AML-193 (cell line): ENCODE measurements at regions not wholly inside any gene's neighbourhood (a gene's known extent, or its start where the extent isn't known, plus 50 kb on each side); places are given as distances from the start of the nearest gene placed in this dataset.

ENCODE experiments used
- DNase-seq, 2 experiments: peaks; one replicate each; lab custom pipeline; 2025; lab: John Stamatoyannopoulos, UW

GRCh38 chr3:159620281-159620680 is 368.4 kb upstream of the IL12A start:
- no peak for DNase-seq

GRCh38 chr3:159620873-159621272 is 367.8 kb upstream of the IL12A start:
- DNase-seq, result no peak

DNA sequence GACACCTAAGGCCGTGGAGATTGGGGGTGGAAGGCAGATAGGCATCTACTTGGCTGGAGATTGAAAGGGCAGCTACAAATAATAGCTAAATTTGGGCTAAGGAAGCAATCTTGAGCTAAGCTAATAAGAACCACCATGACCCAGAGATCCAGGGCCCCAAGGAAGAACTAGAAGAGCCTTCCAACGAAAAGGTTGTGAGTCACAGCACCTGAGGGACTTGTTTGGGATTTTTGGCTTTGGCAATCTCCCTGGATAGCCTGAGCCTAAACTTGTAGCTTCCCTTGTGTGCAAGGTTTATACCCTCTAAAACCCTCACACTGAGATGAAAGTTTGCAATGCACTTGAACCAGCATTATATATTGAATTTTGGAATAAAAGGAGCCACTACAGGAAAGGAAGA is 364.0 kb upstream of the IL12A start:
- DNase-seq, result no peak

DNA sequence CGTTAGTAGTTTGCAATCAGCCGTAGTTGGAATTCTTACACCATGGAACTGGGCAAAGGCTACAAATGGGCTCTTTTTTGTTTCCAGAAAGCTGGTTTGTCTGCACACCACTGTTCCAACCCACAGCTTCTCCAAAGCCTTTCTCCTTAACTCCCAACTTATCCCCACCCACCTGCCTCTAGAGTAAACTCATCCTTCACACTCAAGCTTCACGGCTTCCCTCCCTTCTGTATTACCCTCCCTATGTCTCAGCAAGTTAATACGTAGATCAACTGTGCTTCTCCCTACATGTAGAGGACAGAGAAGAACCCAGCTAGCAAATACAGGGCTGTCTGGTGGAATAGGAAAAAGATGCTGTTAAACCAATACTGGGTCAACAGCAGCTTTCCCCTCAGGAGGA is 363.0 kb upstream of the IL12A start:
- DNase-seq, result no peak

GRCh38 chr3:159626598-159626997 is 362.0 kb upstream of the IL12A start:
- no peak for DNase-seq

- no peak for DNase-seq
Measured at GRCh38 chr3:159627229-159627628, 361.4 kb upstream of the IL12A start.

DNA sequence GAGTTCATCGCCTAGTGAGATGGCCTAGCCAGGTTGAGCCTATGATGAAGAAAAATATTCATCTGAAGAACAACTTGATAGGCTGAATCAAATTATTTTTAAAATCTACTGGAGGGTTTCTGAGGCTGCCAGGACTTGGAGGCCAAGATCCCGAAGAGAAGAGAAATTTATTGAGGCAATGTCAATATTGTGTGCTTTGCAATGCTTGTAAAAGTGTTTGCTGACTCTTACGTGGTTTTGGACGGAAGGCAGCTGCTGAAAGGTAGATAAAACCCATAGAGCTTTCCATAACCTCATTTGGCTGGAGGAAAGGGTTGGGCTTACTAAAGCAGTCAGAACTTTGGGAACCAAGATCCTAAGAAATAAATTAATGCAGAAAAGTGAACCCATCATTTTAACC is 361.0 kb upstream of the IL12A start:
- no peak for DNase-seq

GRCh38 chr3:159629329-159630084 is 359.1 kb upstream of the IL12A start:
- DNase-seq, result no peak

GRCh38 chr3:159631226-159631625 is 357.4 kb upstream of the IL12A start:
- DNase-seq, result no peak

- no peak for DNase-seq
Measured at GRCh38 chr3:159632128-159632527, 356.5 kb upstream of the IL12A start.

GRCh38 chr3:159632851-159633250 is 355.8 kb upstream of the IL12A start:
- DNase-seq, result no peak

DNA sequence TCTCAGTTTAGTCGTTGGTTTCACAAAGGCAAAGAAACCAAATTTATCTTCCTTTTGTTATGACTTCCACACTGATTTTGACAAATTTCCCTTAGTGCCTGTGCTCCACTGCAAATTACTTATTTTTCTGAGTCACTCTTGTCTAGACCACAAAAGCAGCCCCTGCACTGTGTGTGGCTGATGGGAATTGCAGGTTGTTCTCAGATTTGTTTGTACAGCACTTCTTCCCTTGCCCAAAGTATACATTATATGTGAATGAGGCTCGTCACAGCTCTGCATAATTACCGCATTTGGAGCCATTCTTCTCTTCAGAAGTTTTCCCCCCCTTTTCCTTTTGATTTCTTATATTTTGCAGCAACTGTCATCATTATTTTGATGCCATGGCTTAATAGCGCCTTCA is 354.2 kb upstream of the IL12A start:
- no peak for DNase-seq

- no peak for DNase-seq
Measured at GRCh38 chr3:159635047-159635641, 353.5 kb upstream of the IL12A start.

- DNase-seq, result no peak
Measured at GRCh38 chr3:159637883-159638542, 350.6 kb upstream of the IL12A start.

GRCh38 chr3:159640225-159640624 is 348.4 kb upstream of the IL12A start:
- DNase-seq, result no peak

GRCh38 chr3:159643406-159643805 is 345.2 kb upstream of the IL12A start:
- no peak for DNase-seq

DNA sequence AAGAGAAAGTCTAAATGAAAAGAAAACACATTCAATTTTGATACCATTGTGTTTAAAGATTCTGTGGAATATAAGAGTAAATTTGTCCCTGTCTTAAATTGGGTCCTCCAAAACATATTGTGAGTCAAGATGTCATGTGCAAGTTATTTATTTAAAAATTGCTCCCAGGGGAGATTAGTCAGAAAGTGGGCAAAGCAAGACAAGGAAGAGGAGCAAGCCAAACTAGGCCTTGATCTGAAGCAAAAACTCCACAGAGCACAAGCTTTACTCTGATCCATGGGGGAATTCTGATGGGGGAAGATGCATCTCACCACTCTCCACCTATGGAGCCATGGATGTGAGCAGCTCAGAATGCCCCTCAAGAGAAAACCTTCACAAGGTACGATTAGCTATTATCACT is 342.8 kb upstream of the IL12A start:
- DNase-seq, result no peak

- no peak for DNase-seq
Measured at GRCh38 chr3:159649951-159650350, 338.7 kb upstream of the IL12A start.

- no peak for DNase-seq
Measured at GRCh38 chr3:159650726-159651125, 337.9 kb upstream of the IL12A start.

GRCh38 chr3:159652452-159652851 is 336.2 kb upstream of the IL12A start:
- DNase-seq, result no peak

- no peak for DNase-seq
Measured at GRCh38 chr3:159654183-159655134, 334.2 kb upstream of the IL12A start.

DNA sequence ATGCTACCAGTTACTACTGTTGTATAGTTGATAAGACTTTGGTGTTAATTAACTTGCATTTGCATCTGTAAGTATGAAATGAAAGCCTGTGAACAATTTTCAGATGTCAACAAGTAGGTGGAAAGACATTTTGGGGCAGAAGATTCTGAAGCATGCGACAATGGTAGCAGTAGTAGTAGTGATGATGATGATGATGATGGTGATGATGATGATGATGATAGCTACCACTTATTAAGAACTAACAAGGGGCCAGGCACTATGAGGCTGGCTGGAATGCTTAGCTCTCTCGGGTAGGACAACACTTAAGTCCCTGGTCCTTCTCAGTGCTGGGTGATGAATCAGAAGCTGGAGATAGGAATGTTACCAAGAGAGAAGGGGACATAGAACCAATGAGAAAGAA is 333.4 kb upstream of the IL12A start:
- no peak for DNase-seq
